ENCODE measurements at regions not wholly inside any gene's neighbourhood (a gene's known extent, or its start where the extent isn't known, plus 50 kb on each side); places are given as distances from the start of the nearest gene placed in this dataset.

GRCh38 chr2:421406-421805, 133.5 kb upstream of the ALKAL2 start:
- no peak for ATAC-seq
- 48% methylated on average over 14 of the region's 14 CpGs for WGBS (ENCODE audit: low lambda C conversion rate)
- Histone ChIP-seq H2AFZ (ENCODE audit: low read length) (no peak overlapping the region), H3K4me1 (ENCODE audit: insufficient read depth, low read length) (no peaks in the 10 kb centered on the region), H3K9me3 (ENCODE audit: low read length) (no peaks in the 10 kb centered on the region), H3K27me3 (ENCODE audit: control insufficient read depth in 1 of 2, insufficient read depth in 2 of 2, low read length in 2 of 2) (peaks cover 0 to 45% of the 10 kb centered on the region in 2 experiments; a peak in 4 of 5 replicates), H3K4me2 (ENCODE audit: low read depth, low read length) (no peak overlapping the region), H3K36me3 (replicated peaks in 1 of 2; ENCODE audit: control insufficient read depth in 1 of 2, insufficient read depth in 2 of 2, low read length in 2 of 2) (no peaks in the 10 kb centered on the region), H3K79me2 (ENCODE audit: insufficient read depth, low read length) (no peaks in the 10 kb centered on the region), H3K9ac (ENCODE audit: insufficient read depth, low read depth, low read length) (no peak overlapping the region), H3K4me3 (replicated peaks in 1 of 3; ENCODE audit: insufficient read depth in 1 of 3, low read depth in 2 of 3, low read length in 3 of 3) (no peak overlapping the region), H4K20me1 (ENCODE audit: insufficient read depth, low read length) (no peaks in the 10 kb centered on the region), H3K27ac (ENCODE audit: extremely low read length, insufficient read depth, low read length) (no peak overlapping the region)
- ChIA-PET POLR2A (no interaction called here), CTCF (ENCODE audit: low intra/inter-chr PET ratio, low total read pairs) (no interaction called here)
- in situ Hi-C loops (cut with HindIII; ENCODE audit: extremely low pct_ligation_motif_present, low pct_unique_long_range_greater_than_20kb) (no loop called here), intact Hi-C loops (cut with micrococcal nuclease; ENCODE audit: unreplicated experiment) (no loop called here)
- FAIRE-seq, result no peak
- no TSS peak for BruUV-seq (replicated peaks)
- no peak for DNase-seq (ENCODE audit: low spot score)
- TF ChIP-seq IRF9 (CRISPR knock-in tag; IDR thresholded peaks at IDR 0.05; ENCODE audit: borderline replicate concordance), result no peak
- no peak for TF ChIP-seq ZNF770 (CRISPR knock-in tag; IDR thresholded peaks at IDR 0.05)
- TF ChIP-seq ZNF317 (CRISPR knock-in tag; IDR thresholded peaks at IDR 0.05), result no peak
- no peak for TF ChIP-seq FOSL2 (CRISPR knock-in tag; IDR thresholded peaks at IDR 0.05)
- TF ChIP-seq MTA1 (CRISPR knock-in tag; IDR thresholded peaks at IDR 0.05; ENCODE audit: borderline replicate concordance), result no peak
- no peak for TF ChIP-seq MAFG (CRISPR knock-in tag; IDR thresholded peaks at IDR 0.05)
- no peak for TF ChIP-seq ZSCAN31 (CRISPR knock-in tag; IDR thresholded peaks at IDR 0.05; ENCODE audit: low read depth)
- no peak for TF ChIP-seq ZNF740 (CRISPR knock-in tag; IDR thresholded peaks at IDR 0.05)
- TF ChIP-seq SMAD9 (CRISPR knock-in tag; IDR thresholded peaks at IDR 0.05), result no peak
- TF ChIP-seq MAZ (IDR thresholded peaks at IDR 0.05; ENCODE audit: borderline replicate concordance, low read depth, low read length), result no peak
- TF ChIP-seq MAZ (CRISPR knock-in tag; IDR thresholded peaks at IDR 0.05; ENCODE audit: low read depth), result no peak
- TF ChIP-seq ZNF513 (CRISPR knock-in tag; conservative IDR thresholded peaks at IDR 0.05), result no peak

Measured in HepG2 (cell line).